ENCODE measurements at regions not wholly inside any gene's neighbourhood (a gene's known extent, or its start where the extent isn't known, plus 50 kb on each side); places are given as distances from the start of the nearest gene placed in this dataset.

- no peak for DNase-seq (ENCODE audit: low read depth)
- no peak overlapping the region for H3K4me3 ChIP-seq (ENCODE audit: low read depth, low read length)
- TF ChIP-seq CTCF (IDR thresholded peaks at IDR 0.05; ENCODE audit: control insufficient read depth, extremely low read depth, insufficient read depth) = no peak
Measured at GRCh38 chr2:168392024-168392423, 64.0 kb upstream of the CERS6 start.

GRCh38 chr2:168392797-168393196 is 63.3 kb upstream of the CERS6 start:
- no peak for TF ChIP-seq CTCF (IDR thresholded peaks at IDR 0.05; ENCODE audit: control insufficient read depth, extremely low read depth, insufficient read depth)
- no peak overlapping the region for H3K4me3 ChIP-seq (ENCODE audit: low read depth, low read length)
- DNase-seq (ENCODE audit: low read depth) = no peak

GRCh38 chr2:168394262-168394661 is 61.8 kb upstream of the CERS6 start:
- DNase-seq (ENCODE audit: low read depth) = no peak
- no peak for TF ChIP-seq CTCF (IDR thresholded peaks at IDR 0.05; ENCODE audit: control insufficient read depth, extremely low read depth, insufficient read depth)
- H3K4me3 ChIP-seq (ENCODE audit: low read depth, low read length) = no peak overlapping the region

- TF ChIP-seq CTCF (IDR thresholded peaks at IDR 0.05; ENCODE audit: control insufficient read depth, extremely low read depth, insufficient read depth) = no peak
- no peak overlapping the region for H3K4me3 ChIP-seq (ENCODE audit: low read depth, low read length)
- DNase-seq (ENCODE audit: low read depth) = no peak
Measured at GRCh38 chr2:168396131-168396530, 59.9 kb upstream of the CERS6 start.

- no peak for DNase-seq (ENCODE audit: low read depth)
- H3K4me3 ChIP-seq (ENCODE audit: low read depth, low read length) = no peak overlapping the region
- TF ChIP-seq CTCF (IDR thresholded peaks at IDR 0.05; ENCODE audit: control insufficient read depth, extremely low read depth, insufficient read depth) = no peak
Measured at GRCh38 chr2:168397629-168398028, 58.4 kb upstream of the CERS6 start.

- H3K4me3 ChIP-seq (ENCODE audit: low read depth, low read length) = no peak overlapping the region
- no peak for DNase-seq (ENCODE audit: low read depth)
- no peak for TF ChIP-seq CTCF (IDR thresholded peaks at IDR 0.05; ENCODE audit: control insufficient read depth, extremely low read depth, insufficient read depth)
Measured at GRCh38 chr2:168401048-168401556, 55.0 kb upstream of the CERS6 start.

- peak; percentile 13 for DNase-seq (ENCODE audit: low read depth)
- H3K4me3 ChIP-seq (ENCODE audit: low read depth, low read length) = no peak overlapping the region
- peak; percentile 7; the same call in 1 of the 2 replicates for TF ChIP-seq CTCF (IDR thresholded peaks at IDR 0.05; ENCODE audit: control insufficient read depth, extremely low read depth, insufficient read depth)
Measured at GRCh38 chr2:168401771-168402170, 54.3 kb upstream of the CERS6 start.

Data from LNCaP clone FGC (cell line).